IMR-90 (cell line): ENCODE measurements at regions not wholly inside any gene's neighbourhood (a gene's known extent, or its start where the extent isn't known, plus 50 kb on each side); places are given as distances from the start of the nearest gene placed in this dataset.

Source experiments
- ATAC-seq: fragments of 200-7000 bp; cut with Tn5 transposase; 2 replicates; pipeline ENCODE4 v1.9.1; 2020; ENCODE audit warnings: low read depth, mild to moderate bottlenecking, moderate library complexity
- BruUV-seq: library from RNA; stranded (reverse); fragments of 400-500 nt; replicated peaks from 2 replicates; lab custom pipeline; 2021; lab: Mats Ljungman, UMichigan
- CTCF ChIA-PET: fragments of 300-600 bp; formaldehyde crosslinking; extraction: SDS; loops from one replicate; lab custom pipeline; 2021; ENCODE audit warnings: antibody characterized with exemption; lab: Yijun Ruan, JAX
- POLR2A ChIA-PET: fragments of 300-600 bp; sonication (Branson Sonifier 250); formaldehyde crosslinking; loops from one replicate; lab custom pipeline; 2022; ENCODE audit warnings: antibody characterized with exemption; ENCODE audit not compliant: unreplicated experiment; lab: Charles Lee
- DNase-seq: peaks from one replicate; pipeline ENCODE4 v3.0.0; 2013
- H2AFZ ChIP-seq: replicated peaks from 2 replicates; pipeline ENCODE3; 2013; ENCODE audit warnings: low read length, mild to moderate bottlenecking; ENCODE audit not compliant: poor library complexity
- H2AK5ac ChIP-seq: 2 replicates; pipeline ENCODE4 v1.6.1; 2013; ENCODE audit warnings: low read depth, low read length, inconsistent platforms
- H2AK9ac ChIP-seq: replicated peaks from 2 replicates; pipeline ENCODE3; 2013; ENCODE audit warnings: mild to moderate bottlenecking, low read depth, low read length, moderate library complexity; ENCODE audit not compliant: poor library complexity
- H2BK120ac ChIP-seq: 2 replicates; pipeline ENCODE4 v1.6.1; 2013; ENCODE audit warnings: low read depth, low read length, inconsistent platforms
- H2BK15ac ChIP-seq: 3 replicates; pipeline ENCODE4 v1.6.1; 2013; ENCODE audit warnings: low read depth, low read length, inconsistent platforms
- H2BK20ac ChIP-seq: 2 replicates; pipeline ENCODE4 v1.6.1; 2013; ENCODE audit warnings: low read depth, mild to moderate bottlenecking, inconsistent platforms, low read length, moderate library complexity
- H2BK5ac ChIP-seq: 2 replicates; pipeline ENCODE4 v1.6.1; 2013; ENCODE audit warnings: mild to moderate bottlenecking, low read depth, low read length, inconsistent platforms; ENCODE audit not compliant: poor library complexity, severe bottlenecking
- H3K14ac ChIP-seq: replicated peaks from 2 replicates; pipeline ENCODE4 v1.6.1; 2013; ENCODE audit warnings: low read depth, low read length, inconsistent platforms
- H3K18ac ChIP-seq: 2 replicates; pipeline ENCODE4 v1.6.1; 2013; ENCODE audit warnings: low read depth, low read length, control low read depth
- H3K23ac ChIP-seq: 2 replicates; pipeline ENCODE4 v1.6.1; 2013; ENCODE audit warnings: low read depth, low read length, inconsistent platforms
- H3K27ac ChIP-seq: 2 replicates; pipeline ENCODE4 v1.5.1; 2013; ENCODE audit warnings: mild to moderate bottlenecking, control low read depth, low read length; ENCODE audit not compliant: insufficient read depth
- H3K27me3 ChIP-seq: 2 replicates; pipeline ENCODE4 v1.6.1; 2013; ENCODE audit warnings: low read length; ENCODE audit not compliant: control insufficient read depth, insufficient read depth
- H3K36me3 ChIP-seq: 2 replicates; pipeline ENCODE4 v1.6.1; 2013; ENCODE audit warnings: low read length, mixed read lengths; ENCODE audit not compliant: control insufficient read depth, insufficient read depth
- H3K4ac ChIP-seq: 2 replicates; pipeline ENCODE4 v1.6.1; 2013; ENCODE audit warnings: low read depth, low read length, inconsistent platforms
- H3K4me1 ChIP-seq: 2 replicates; pipeline ENCODE4 v1.6.1; 2013; ENCODE audit warnings: low read length, mixed read lengths; ENCODE audit not compliant: control insufficient read depth, insufficient read depth
- H3K4me2 ChIP-seq: 2 replicates; pipeline ENCODE4 v1.6.1; 2013; ENCODE audit warnings: low read depth, mild to moderate bottlenecking, control low read depth, low read length, moderate library complexity
- H3K4me3 ChIP-seq: 2 replicates; pipeline ENCODE4 v1.5.1; 2013; ENCODE audit warnings: low read depth, mild to moderate bottlenecking, control low read depth, low read length, moderate library complexity; ENCODE audit not compliant: insufficient read depth
- H3K56ac ChIP-seq: 2 replicates; pipeline ENCODE4 v1.6.1; 2013; ENCODE audit warnings: low read length, inconsistent platforms; ENCODE audit not compliant: insufficient read depth; ENCODE audit errors: extremely low read depth
- H3K79me1 ChIP-seq, 2 experiments: 2 replicates each; pipeline ENCODE4 v1.6.1; 2013; ENCODE audit warnings: low read length in 2 of 2, inconsistent platforms in 1 of 2, low read depth in 1 of 2
- H3K9ac ChIP-seq: 2 replicates; pipeline ENCODE4 v1.6.1; 2013; ENCODE audit warnings: low read depth, low read length, control low read depth
- H3K9me1 ChIP-seq: 2 replicates; pipeline ENCODE4 v1.6.1; 2013; ENCODE audit warnings: low read length, inconsistent platforms; ENCODE audit not compliant: insufficient read depth
- H3K9me3 ChIP-seq: 2 replicates; pipeline ENCODE4 v1.6.1; 2013; ENCODE audit warnings: low read length; ENCODE audit not compliant: control insufficient read depth, insufficient read depth
- H4K20me1 ChIP-seq: 2 replicates; pipeline ENCODE4 v1.6.1; 2013; ENCODE audit warnings: low read length, inconsistent platforms; ENCODE audit not compliant: insufficient read depth
- H4K5ac ChIP-seq: 2 replicates; pipeline ENCODE4 v1.6.1; 2013; ENCODE audit warnings: mild to moderate bottlenecking, low read depth, low read length, control low read depth
- H4K8ac ChIP-seq, 2 experiments: 2 replicates each; pipeline ENCODE4 v1.6.1; 2013; ENCODE audit warnings: low read depth in 2 of 2, low read length in 2 of 2, control low read depth in 1 of 2, inconsistent platforms in 1 of 2
- H4K91ac ChIP-seq: 2 replicates; pipeline ENCODE4 v1.6.1; 2013; ENCODE audit warnings: low read depth, low read length, inconsistent platforms; ENCODE audit not compliant: insufficient read depth
- BHLHE40 ChIP-seq: fragments of 150-350 bp; IDR thresholded peaks from 2 replicates; pipeline ENCODE4 v1.6.1; 2016; ENCODE audit warnings: mild to moderate bottlenecking, low read depth, low read length
- CEBPB ChIP-seq: IDR thresholded peaks from 2 replicates; pipeline ENCODE4 v1.6.1; 2012; ENCODE audit warnings: low read depth, low read length, improper control_type of control experiment
- FOS ChIP-seq: fragments of 150-350 bp; IDR thresholded peaks from 2 replicates; pipeline ENCODE4 v1.6.1; 2016; ENCODE audit warnings: low read depth, low read length
- MAZ ChIP-seq: IDR thresholded peaks from 2 replicates; pipeline ENCODE4 v1.6.1; 2012; ENCODE audit warnings: low read depth, mild to moderate bottlenecking, low read length, improper control_type of control experiment, moderate library complexity, borderline replicate concordance
- POLR2A ChIP-seq: IDR thresholded peaks from 2 replicates; pipeline ENCODE4 v1.6.1; 2012; ENCODE audit warnings: mild to moderate bottlenecking, low read depth, low read length
- RAD21 ChIP-seq: IDR thresholded peaks from 2 replicates; pipeline ENCODE4 v1.6.1; 2012; ENCODE audit warnings: low read length, improper control_type of control experiment
- dilution Hi-C: fragments of 300-500 bp; cut with HindIII; formaldehyde crosslinking; loops from one replicate; pipeline ENCODE4 v1.14.3; 2018; ENCODE audit warnings: low sequenced_read_pairs; ENCODE audit not compliant: unreplicated experiment
- in situ Hi-C: fragments of 300-500 bp; cut with MboI; formaldehyde crosslinking; loops from 3 replicates; pipeline ENCODE4 v1.14.3; 2019; ENCODE audit warnings: low sequenced_read_pairs, inconsistent platforms, mixed read lengths
- intact Hi-C: fragments of 100-400 bp; cut with micrococcal nuclease; formaldehyde crosslinking; loops from 2 replicates; pipeline ENCODE4 v1.10.0; 2022
- TF ChIP-seq, protein P1 (sequence below): fragments of 150-350 bp; IDR thresholded peaks from 2 replicates; pipeline ENCODE4 v1.6.1; 2016; ENCODE audit warnings: low read depth, mild to moderate bottlenecking, low read length, moderate library complexity, borderline replicate concordance
- TF ChIP-seq, protein P2 (sequence below): conservative IDR thresholded peaks from 2 replicates; pipeline ENCODE4 v1.5.1; 2012; ENCODE audit warnings: mild to moderate bottlenecking, low read depth, low read length, improper control_type of control experiment

DNA sequence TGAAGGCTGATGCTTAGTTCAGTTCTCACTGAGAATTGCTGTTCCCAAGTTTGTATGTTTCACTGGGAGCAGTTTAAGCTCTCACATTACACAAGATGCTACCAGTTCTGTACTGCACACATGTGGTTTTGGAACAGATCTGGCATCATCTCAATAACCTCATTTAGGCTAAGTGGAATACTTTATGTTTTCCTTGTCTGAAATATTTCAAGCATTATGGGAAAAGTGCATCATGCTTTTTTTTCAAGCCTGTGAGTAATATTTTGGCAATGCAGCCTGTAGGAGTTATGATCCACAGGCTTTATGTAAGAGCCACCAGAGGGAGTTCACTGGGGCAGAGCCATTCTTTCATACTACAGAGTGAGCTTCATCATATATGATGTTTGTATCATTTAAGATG is 141.5 kb downstream of the OR4C45 start:
- ChIA-PET CTCF (no interaction called here), POLR2A (no interaction called here)
- ATAC-seq (no peak), DNase-seq (peak; percentile 11)
- no peak overlapping the region for H3K4me2 ChIP-seq
- no peaks in the 10 kb centered on the region for H3K9me1 ChIP-seq
- no peak overlapping the region for H2BK15ac ChIP-seq
- BruUV-seq = no TSS peak
- in situ Hi-C loops = no loop called here
- no peak overlapping the region for H3K9ac ChIP-seq
- no peak overlapping the region for H2AFZ ChIP-seq
- H2AK9ac ChIP-seq = no peak overlapping the region
- intact Hi-C loops = no loop called here
- H4K20me1 ChIP-seq = no peaks in the 10 kb centered on the region
- no peak overlapping the region for H2AK5ac ChIP-seq
- H3K79me1 ChIP-seq = no peaks in the 10 kb centered on the region
- H3K4me1 ChIP-seq = no peaks in the 10 kb centered on the region
- H2BK5ac ChIP-seq = no peak overlapping the region
- no peak overlapping the region for H3K27ac ChIP-seq
- no peak overlapping the region for H3K4ac ChIP-seq
- H3K18ac ChIP-seq = no peak overlapping the region
- dilution Hi-C loops = no loop called here
- no peak overlapping the region for H2BK20ac ChIP-seq
- TF ChIP-seq BHLHE40 = no peak
- no peak for TF ChIP-seq RAD21
- TF ChIP-seq POLR2A = no peak
- TF ChIP-seq MAZ = no peak
- TF ChIP-seq, protein P1, sequence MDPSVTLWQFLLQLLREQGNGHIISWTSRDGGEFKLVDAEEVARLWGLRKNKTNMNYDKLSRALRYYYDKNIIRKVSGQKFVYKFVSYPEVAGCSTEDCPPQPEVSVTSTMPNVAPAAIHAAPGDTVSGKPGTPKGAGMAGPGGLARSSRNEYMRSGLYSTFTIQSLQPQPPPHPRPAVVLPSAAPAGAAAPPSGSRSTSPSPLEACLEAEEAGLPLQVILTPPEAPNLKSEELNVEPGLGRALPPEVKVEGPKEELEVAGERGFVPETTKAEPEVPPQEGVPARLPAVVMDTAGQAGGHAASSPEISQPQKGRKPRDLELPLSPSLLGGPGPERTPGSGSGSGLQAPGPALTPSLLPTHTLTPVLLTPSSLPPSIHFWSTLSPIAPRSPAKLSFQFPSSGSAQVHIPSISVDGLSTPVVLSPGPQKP = no peak
- TF ChIP-seq FOS = no peak
- no peak for TF ChIP-seq CEBPB
- TF ChIP-seq, protein P2, sequence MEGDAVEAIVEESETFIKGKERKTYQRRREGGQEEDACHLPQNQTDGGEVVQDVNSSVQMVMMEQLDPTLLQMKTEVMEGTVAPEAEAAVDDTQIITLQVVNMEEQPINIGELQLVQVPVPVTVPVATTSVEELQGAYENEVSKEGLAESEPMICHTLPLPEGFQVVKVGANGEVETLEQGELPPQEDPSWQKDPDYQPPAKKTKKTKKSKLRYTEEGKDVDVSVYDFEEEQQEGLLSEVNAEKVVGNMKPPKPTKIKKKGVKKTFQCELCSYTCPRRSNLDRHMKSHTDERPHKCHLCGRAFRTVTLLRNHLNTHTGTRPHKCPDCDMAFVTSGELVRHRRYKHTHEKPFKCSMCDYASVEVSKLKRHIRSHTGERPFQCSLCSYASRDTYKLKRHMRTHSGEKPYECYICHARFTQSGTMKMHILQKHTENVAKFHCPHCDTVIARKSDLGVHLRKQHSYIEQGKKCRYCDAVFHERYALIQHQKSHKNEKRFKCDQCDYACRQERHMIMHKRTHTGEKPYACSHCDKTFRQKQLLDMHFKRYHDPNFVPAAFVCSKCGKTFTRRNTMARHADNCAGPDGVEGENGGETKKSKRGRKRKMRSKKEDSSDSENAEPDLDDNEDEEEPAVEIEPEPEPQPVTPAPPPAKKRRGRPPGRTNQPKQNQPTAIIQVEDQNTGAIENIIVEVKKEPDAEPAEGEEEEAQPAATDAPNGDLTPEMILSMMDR = no peak
- no peak overlapping the region for H2BK120ac ChIP-seq
- no peak overlapping the region for H3K4me3 ChIP-seq
- no peak overlapping the region for H3K56ac ChIP-seq
- no peak overlapping the region for H4K91ac ChIP-seq
- H4K5ac ChIP-seq = no peak overlapping the region
- no peaks in the 10 kb centered on the region for H3K36me3 ChIP-seq
- no peaks in the 10 kb centered on the region for H3K27me3 ChIP-seq
- no peak overlapping the region for H4K8ac ChIP-seq
- H3K9me3 ChIP-seq = peaks cover 3% of the 10 kb centered on the region; the same call in 1 of the 2 replicates
- H3K14ac ChIP-seq = no peak overlapping the region
- H3K23ac ChIP-seq = no peak overlapping the region
